GM21737 (cell line): ENCODE measurements at regions not wholly inside any gene's neighbourhood (a gene's known extent, or its start where the extent isn't known, plus 50 kb on each side); places are given as distances from the start of the nearest gene placed in this dataset.
"Not testable (repeated sequence)": the region's sequence is repeated elsewhere in the genome, so short reads cannot be mapped to it uniquely, and the experiment has no call there.

Experiments used
- ATAC-seq: cut with Tn5 transposase; IDR thresholded peaks from one replicate; pipeline ENCODE4 v1.9.1; 2021; ENCODE audit warnings: mild to moderate bottlenecking, moderate library complexity; ENCODE audit not compliant: unreplicated experiment

- no peak for ATAC-seq
These were observed 108.4 kb upstream of the ATXN3L start for GRCh38 chrX:13428053-13428786.

- ATAC-seq = no peak
These were observed 107.7 kb upstream of the ATXN3L start for GRCh38 chrX:13427441-13428052.

DNA sequence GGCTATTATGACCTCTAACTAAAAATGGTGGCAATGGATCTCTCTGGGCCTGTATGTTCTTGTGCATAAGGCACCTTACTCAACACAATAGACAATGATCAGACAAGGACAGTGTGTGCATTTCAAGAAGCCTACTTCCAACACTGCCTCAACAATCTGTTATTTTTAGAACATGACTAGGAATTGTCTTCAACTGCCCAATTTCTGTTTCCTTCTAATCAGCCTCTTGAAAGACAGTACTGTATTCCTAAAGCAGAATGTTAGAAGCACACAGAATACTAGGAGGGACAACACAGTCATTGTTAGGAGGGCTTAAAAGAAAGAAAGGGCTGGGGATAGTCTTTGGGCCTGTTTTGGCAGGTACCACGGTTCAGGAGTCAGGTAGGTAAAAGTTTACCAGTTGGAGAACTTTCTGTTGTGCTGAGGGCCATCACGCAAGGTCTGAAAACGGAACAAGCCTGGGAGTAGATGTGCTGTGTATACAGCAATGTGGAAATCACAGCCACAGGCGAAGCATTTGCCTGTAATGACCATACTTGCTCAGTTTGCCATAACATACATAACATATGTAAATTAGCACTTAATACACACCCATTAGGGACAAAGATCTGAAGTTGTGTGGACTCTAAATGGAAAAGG, 100.8 kb upstream of the ATXN3L start:
- ATAC-seq = no peak

DNA sequence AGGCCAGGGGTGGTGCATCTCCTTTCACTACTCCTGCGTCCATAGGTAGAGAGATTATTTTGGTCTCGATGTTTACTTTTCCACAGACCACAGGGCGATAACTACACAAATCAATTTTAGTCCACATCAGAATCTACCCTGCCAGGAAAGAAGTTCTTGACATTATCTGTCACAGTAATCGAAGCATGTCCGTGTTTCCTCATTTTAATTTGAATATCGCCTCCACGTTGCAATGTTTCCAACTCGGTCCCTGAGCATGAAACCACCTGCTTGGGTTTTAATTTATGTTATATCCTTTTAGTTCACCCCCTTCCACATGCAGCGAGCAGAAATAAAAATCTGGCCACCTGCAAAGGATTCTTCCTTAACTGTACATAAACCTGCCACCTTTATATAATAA, 100.1 kb upstream of the ATXN3L start:
- no peak for ATAC-seq

GRCh38 chrX:13419276-13419675, 99.4 kb upstream of the ATXN3L start:
- no peak for ATAC-seq

DNA sequence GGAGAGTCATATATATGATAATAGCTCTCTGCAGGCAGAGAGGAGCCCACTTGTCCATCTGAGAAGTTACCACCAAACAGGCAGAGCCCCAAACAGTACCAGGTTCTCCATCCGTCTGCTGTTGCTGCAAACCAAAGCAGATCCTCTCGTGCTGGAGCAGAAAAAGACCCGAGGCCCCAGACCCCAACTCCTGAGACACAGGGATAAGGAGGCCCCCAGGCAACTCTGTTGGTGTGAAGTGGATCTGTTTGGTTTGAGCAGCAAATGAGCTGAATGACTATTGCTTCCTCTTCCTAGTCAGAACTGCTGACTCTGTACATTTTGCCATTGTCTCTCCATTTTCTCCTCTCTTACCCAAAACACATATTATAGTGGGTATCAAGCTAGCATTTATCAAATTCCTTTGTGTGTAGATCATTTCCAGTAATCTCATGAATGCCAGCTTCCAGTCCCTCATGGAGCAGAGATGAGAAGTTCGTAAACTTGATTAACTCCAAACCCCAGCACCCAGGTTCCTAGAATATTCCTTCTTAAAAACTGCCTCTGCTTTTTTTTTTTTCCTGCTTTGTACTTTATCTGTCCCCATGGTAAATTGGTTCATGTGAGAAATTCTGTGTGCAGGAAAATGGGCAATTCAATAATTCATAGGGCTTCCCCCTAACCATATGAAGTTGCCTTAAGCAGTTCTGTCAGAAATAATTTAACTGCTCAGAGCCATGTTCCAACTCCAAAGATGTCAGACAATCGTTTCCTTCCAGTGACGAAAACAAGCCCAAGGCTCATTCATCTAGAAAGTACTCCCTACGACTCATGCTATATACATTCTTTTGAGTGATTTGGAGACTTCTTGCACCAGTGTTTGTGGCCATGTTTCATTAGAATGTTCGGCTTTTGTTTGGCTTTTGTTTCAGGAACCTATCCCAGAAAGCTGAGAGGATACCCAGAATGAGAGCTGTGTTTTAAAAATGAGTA, 98.6 kb upstream of the ATXN3L start:
- no peak for ATAC-seq

DNA sequence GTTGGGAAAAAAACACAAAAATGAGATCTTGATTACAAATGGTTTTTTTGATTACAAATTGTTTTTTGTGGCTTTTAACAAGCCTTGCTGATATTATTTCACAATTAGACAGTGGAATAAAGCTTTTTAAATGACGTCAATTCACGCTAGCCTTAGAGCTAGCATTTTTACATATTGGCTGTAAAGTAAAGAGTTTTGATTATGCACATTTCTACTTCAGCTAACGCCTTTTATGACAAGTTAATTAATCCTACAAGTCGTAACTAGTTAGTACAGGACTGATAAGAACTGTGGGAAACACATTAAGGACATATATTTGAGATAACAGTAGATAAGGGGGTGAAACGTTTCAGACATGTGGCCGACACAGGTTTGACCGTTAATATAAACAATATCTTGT, 95.7 kb upstream of the ATXN3L start:
- no peak for ATAC-seq

DNA sequence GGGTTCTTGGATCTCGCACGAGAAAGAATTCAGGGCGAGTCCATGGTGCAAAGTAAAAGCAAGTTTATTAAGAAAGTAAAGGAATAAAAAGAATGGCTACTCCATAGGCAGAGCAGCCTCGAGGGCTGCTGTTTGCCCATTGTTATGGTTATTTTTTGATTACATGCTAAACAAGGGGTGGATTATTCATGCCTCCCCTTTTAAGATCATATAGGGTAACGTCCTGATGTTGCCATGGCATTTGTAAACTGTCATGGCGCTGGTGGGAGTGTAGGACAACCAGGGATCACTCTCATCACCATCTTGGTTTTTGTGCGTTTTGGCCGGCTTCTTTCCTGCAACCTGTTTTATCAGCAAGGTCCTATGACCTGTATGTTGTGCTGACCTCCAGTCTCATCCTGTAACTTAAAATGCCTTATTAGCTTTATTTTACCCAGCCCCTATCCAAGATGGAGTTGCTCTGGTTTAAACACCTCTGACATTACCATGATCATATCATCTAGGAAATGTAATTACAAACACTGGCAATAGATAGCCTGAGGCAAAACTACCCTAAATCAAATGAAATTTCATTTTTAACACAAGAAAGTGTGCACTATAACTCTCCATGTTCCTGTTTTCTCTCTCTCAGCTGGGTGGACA, 94.3 kb upstream of the ATXN3L start:
- no peak for ATAC-seq

DNA sequence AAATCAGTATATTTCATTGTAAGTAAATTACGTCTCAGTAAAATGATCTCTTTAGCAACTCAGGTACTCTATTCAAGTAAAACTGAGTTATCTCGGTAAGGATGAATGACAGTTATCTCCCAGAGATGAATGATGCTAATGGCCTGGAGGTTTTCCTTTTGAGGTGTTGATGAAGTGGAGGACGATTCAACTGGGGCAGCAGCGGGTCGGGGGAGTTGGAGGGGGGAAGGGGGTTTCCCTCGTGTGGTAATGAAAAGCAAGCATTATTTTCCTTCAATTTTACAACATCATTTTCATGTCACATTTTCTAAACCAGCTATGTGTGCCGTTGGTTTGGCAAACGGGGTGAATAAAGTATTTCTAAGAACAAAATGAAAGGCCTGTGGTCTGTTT, 92.4 kb upstream of the ATXN3L start:
- no peak for ATAC-seq

DNA sequence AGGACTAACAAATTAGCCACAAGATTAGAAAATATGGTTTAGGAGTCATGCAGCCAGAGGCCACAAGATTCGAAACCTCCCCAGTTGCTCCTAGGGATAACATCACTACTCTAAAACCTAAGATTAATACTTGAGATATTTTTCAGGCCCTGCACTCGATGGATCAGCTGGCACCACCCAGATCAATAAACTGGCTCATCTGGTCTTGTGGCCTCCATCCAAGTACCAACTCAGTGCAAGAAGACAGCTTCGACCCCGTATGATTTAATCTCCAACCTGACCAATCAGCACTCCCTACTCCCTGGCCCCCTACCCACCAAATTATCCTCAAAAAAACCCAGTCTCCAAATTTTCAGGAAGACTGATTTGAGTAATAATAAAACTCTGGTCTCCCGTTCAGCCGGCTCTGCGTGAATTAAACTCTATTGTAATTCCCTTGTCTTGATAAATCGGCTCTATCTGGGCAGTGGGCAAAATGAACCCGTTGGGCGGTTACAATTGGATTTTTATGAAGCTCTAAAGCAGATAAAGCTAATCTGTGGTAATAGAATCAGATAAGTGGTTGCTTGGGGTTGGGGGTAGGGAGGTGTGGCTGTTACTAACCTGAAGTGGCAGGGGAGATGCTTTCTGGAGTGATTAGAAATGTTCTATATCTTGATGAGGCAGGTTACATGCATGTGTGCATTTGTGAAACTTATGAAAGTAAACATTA, 91.8 kb upstream of the ATXN3L start:
- ATAC-seq = no peak

- not testable (repeated sequence) for ATAC-seq
These were observed 88.7 kb upstream of the ATXN3L start for GRCh38 chrX:13408599-13408998.

DNA sequence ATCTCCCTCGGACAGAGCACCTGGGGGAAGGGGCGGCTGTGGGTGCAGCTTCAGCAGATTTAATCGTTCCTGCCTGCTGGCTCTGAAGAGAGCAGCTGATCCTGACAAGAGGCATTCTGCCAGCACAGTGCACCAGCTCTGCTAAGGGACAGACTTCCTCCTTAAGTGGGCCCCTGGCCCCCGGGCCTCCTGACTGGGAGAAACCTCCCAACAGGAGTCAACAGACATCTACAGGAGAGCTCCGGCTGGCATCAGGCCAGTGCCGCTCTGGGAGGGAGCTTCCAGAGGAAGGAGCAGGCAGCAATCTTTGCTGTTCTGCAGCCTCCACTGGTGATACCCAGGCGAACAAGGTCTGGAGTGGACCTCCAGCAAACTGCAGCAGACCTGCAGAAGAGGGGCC, 84.9 kb upstream of the ATXN3L start:
- ATAC-seq = not testable (repeated sequence)

GRCh38 chrX:13404364-13404763, 84.5 kb upstream of the ATXN3L start:
- ATAC-seq = no peak

GRCh38 chrX:13401724-13402123, 81.9 kb upstream of the ATXN3L start:
- ATAC-seq = no peak

GRCh38 chrX:13398839-13399238, 79.0 kb upstream of the ATXN3L start:
- no peak for ATAC-seq

GRCh38 chrX:13397878-13398818, 78.3 kb upstream of the ATXN3L start:
- ATAC-seq = no peak

GRCh38 chrX:13396924-13397323, 77.1 kb upstream of the ATXN3L start:
- ATAC-seq = no peak

DNA sequence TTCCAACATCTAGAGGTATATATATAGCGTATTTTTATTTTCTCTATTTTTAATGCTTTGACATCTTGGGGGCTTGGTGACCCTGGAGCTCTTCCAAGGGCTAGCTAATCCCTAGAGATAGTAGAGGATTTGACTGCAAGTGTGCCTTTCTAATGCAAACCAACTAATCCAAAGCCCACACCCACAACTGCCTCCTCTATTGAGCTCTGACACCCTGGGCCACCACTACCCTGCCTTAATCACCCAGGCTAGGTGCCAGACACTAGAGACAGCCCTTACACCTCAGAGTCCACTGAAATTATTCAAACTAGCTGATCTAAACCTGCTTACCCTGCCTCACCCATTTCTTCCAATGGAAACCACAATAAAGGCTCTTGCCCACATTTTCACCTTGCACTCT, 69.6 kb upstream of the ATXN3L start:
- ATAC-seq = no peak
